ENCODE measurements at regions not wholly inside any gene's neighbourhood (a gene's known extent, or its start where the extent isn't known, plus 50 kb on each side); places are given as distances from the start of the nearest gene placed in this dataset.
A peak's percentile ranks its signal among the peaks of the same experiment; 100 is the strongest.
"Not testable (repeated sequence)": the region's sequence is repeated elsewhere in the genome, so short reads cannot be mapped to it uniquely, and the experiment has no call there.

GRCh38 chr2:87455209-87455853 is 292.6 kb upstream of the PLGLB2 start:
- Histone ChIP-seq H3K4me3 (ENCODE audit: low read length) (peak overlapping the region; percentile 29), H3K27ac (ENCODE audit: low read length) (peak overlapping the region; percentile 78)
- WGBS = 7% methylated on average over 9 of the region's 13 CpGs
- H3K27me3 ChIP-seq (ENCODE audit: control insufficient read depth, insufficient read depth); H3K9me3 ChIP-seq (ENCODE audit: control insufficient read depth, low read length); DNase-seq; intact Hi-C loops (cut with DNase I); H3K4me1 ChIP-seq (ENCODE audit: control insufficient read depth, insufficient read depth, low read length): not testable (repeated sequence)
- peak; percentile 88 to 90 for ATAC-seq

GRCh38 chr2:87455854-87456249 is 292.0 kb upstream of the PLGLB2 start:
- H3K4me1 ChIP-seq (ENCODE audit: control insufficient read depth, insufficient read depth, low read length); intact Hi-C loops (cut with DNase I); H3K9me3 ChIP-seq (ENCODE audit: control insufficient read depth, low read length); H3K27me3 ChIP-seq (ENCODE audit: control insufficient read depth, insufficient read depth); H3K27ac ChIP-seq (ENCODE audit: low read length): not testable (repeated sequence)
- ATAC-seq (peak; percentile 51 to 54), DNase-seq (peak in 1 of 3 donors; percentile 52)
- 7% methylated on average over 4 of the region's 9 CpGs for WGBS
- peak overlapping the region; percentile 29 for H3K4me3 ChIP-seq (ENCODE audit: low read length)

- 37% methylated on average over 10 of the region's 17 CpGs for WGBS
- Histone ChIP-seq H3K4me3 (ENCODE audit: low read length) (peak overlapping the region; percentile 9), H3K27ac (ENCODE audit: low read length) (peak overlapping the region; percentile 81)
- H3K27me3 ChIP-seq (ENCODE audit: control insufficient read depth, insufficient read depth); H3K9me3 ChIP-seq (ENCODE audit: control insufficient read depth, low read length); H3K4me1 ChIP-seq (ENCODE audit: control insufficient read depth, insufficient read depth, low read length); intact Hi-C loops (cut with DNase I): not testable (repeated sequence)
- ATAC-seq (peak; percentile 44 to 75), DNase-seq (peak in 1 of 3 donors; percentile 62)
These were observed 291.3 kb upstream of the PLGLB2 start for GRCh38 chr2:87456477-87457128.

GRCh38 chr2:87457129-87457499 is 290.8 kb upstream of the PLGLB2 start:
- DNase-seq (peak in 1 of 3 donors; percentile 52), ATAC-seq (peak; percentile 46 to 74)
- intact Hi-C loops (cut with DNase I); H3K27ac ChIP-seq (ENCODE audit: low read length); H3K4me3 ChIP-seq (ENCODE audit: low read length); H3K9me3 ChIP-seq (ENCODE audit: control insufficient read depth, low read length); H3K27me3 ChIP-seq (ENCODE audit: control insufficient read depth, insufficient read depth); H3K4me1 ChIP-seq (ENCODE audit: control insufficient read depth, insufficient read depth, low read length): not testable (repeated sequence)
- WGBS = 41% methylated on average over 4 of the region's 8 CpGs

GRCh38 chr2:87458938-87459337 is 288.9 kb upstream of the PLGLB2 start:
- H3K27ac ChIP-seq (ENCODE audit: low read length); H3K9me3 ChIP-seq (ENCODE audit: control insufficient read depth, low read length); H3K4me1 ChIP-seq (ENCODE audit: control insufficient read depth, insufficient read depth, low read length); DNase-seq; intact Hi-C loops (cut with DNase I); H3K27me3 ChIP-seq (ENCODE audit: control insufficient read depth, insufficient read depth); H3K4me3 ChIP-seq (ENCODE audit: low read length): not testable (repeated sequence)
- peak; percentile 12 to 41 for ATAC-seq
- no CpG with 5 or more reads among the region's 3 CpGs for WGBS

- intact Hi-C loops (cut with DNase I); DNase-seq; H3K4me1 ChIP-seq (ENCODE audit: control insufficient read depth, insufficient read depth, low read length); H3K4me3 ChIP-seq (ENCODE audit: low read length); H3K27me3 ChIP-seq (ENCODE audit: control insufficient read depth, insufficient read depth); H3K9me3 ChIP-seq (ENCODE audit: control insufficient read depth, low read length); ATAC-seq; H3K27ac ChIP-seq (ENCODE audit: low read length): not testable (repeated sequence)
- WGBS = 54% methylated on average over 1 of the region's 2 CpGs
These were observed 287.8 kb upstream of the PLGLB2 start for GRCh38 chr2:87460104-87460503.

GRCh38 chr2:87460662-87461061 is 287.2 kb upstream of the PLGLB2 start:
- H3K27ac ChIP-seq (ENCODE audit: low read length); H3K9me3 ChIP-seq (ENCODE audit: control insufficient read depth, low read length); DNase-seq; intact Hi-C loops (cut with DNase I); ATAC-seq; H3K27me3 ChIP-seq (ENCODE audit: control insufficient read depth, insufficient read depth); H3K4me3 ChIP-seq (ENCODE audit: low read length); H3K4me1 ChIP-seq (ENCODE audit: control insufficient read depth, insufficient read depth, low read length): not testable (repeated sequence)
- WGBS = no CpG with 5 or more reads among the region's 1 CpG

GRCh38 chr2:87461671-87462070 is 286.2 kb upstream of the PLGLB2 start:
- H3K27ac ChIP-seq (ENCODE audit: low read length); H3K4me1 ChIP-seq (ENCODE audit: control insufficient read depth, insufficient read depth, low read length); ATAC-seq; intact Hi-C loops (cut with DNase I); H3K4me3 ChIP-seq (ENCODE audit: low read length); DNase-seq; H3K9me3 ChIP-seq (ENCODE audit: control insufficient read depth, low read length); H3K27me3 ChIP-seq (ENCODE audit: control insufficient read depth, insufficient read depth): not testable (repeated sequence)
- 93% methylated on average over 4 of the region's 4 CpGs for WGBS

- ATAC-seq; H3K9me3 ChIP-seq (ENCODE audit: control insufficient read depth, low read length); H3K4me3 ChIP-seq (ENCODE audit: low read length); DNase-seq; H3K27me3 ChIP-seq (ENCODE audit: control insufficient read depth, insufficient read depth); H3K4me1 ChIP-seq (ENCODE audit: control insufficient read depth, insufficient read depth, low read length); H3K27ac ChIP-seq (ENCODE audit: low read length); intact Hi-C loops (cut with DNase I): not testable (repeated sequence)
- WGBS = 73% methylated on average over 2 of the region's 2 CpGs
These were observed 283.7 kb upstream of the PLGLB2 start for GRCh38 chr2:87464219-87464618.

- H3K4me1 ChIP-seq (ENCODE audit: control insufficient read depth, insufficient read depth, low read length); intact Hi-C loops (cut with DNase I); H3K4me3 ChIP-seq (ENCODE audit: low read length); ATAC-seq; H3K9me3 ChIP-seq (ENCODE audit: control insufficient read depth, low read length); DNase-seq; H3K27me3 ChIP-seq (ENCODE audit: control insufficient read depth, insufficient read depth); H3K27ac ChIP-seq (ENCODE audit: low read length): not testable (repeated sequence)
- 44% methylated on average over 1 of the region's 3 CpGs for WGBS
These were observed 282.2 kb upstream of the PLGLB2 start for GRCh38 chr2:87465730-87466129.

GRCh38 chr2:87466591-87467120 is 281.2 kb upstream of the PLGLB2 start:
- H3K4me1 ChIP-seq (ENCODE audit: control insufficient read depth, insufficient read depth, low read length); H3K9me3 ChIP-seq (ENCODE audit: control insufficient read depth, low read length); H3K4me3 ChIP-seq (ENCODE audit: low read length); H3K27ac ChIP-seq (ENCODE audit: low read length); intact Hi-C loops (cut with DNase I); H3K27me3 ChIP-seq (ENCODE audit: control insufficient read depth, insufficient read depth); DNase-seq: not testable (repeated sequence)
- ATAC-seq = peak; percentile 62 to 68
- 78% methylated on average over 7 of the region's 8 CpGs for WGBS
